Nephron (organoid): ENCODE measurements at regions not wholly inside any gene's neighbourhood (a gene's known extent, or its start where the extent isn't known, plus 50 kb on each side); places are given as distances from the start of the nearest gene placed in this dataset.
A peak's percentile ranks its signal among the peaks of the same experiment; 100 is the strongest.

Experiments used
- H3K27ac Mint-ChIP-seq, 3 experiments: 2 replicates each; pipeline ENCODE4 v1.8.0; 2020; ENCODE audit warnings: mixed read lengths in 3 of 3, mild to moderate bottlenecking in 2 of 3, moderate library complexity in 1 of 3
- H3K27me3 Mint-ChIP-seq: 2 replicates; pipeline ENCODE4 v1.8.0; 2021; ENCODE audit warnings: low read depth, mild to moderate bottlenecking, moderate library complexity, mixed read lengths
- H3K36me3 Mint-ChIP-seq: 2 replicates; pipeline ENCODE4 v1.8.0; 2020; ENCODE audit warnings: low read depth, mixed read lengths
- H3K4me1 Mint-ChIP-seq: 2 replicates; pipeline ENCODE4 v1.8.0; 2020; ENCODE audit warnings: mixed read lengths
- H3K4me3 Mint-ChIP-seq, 3 experiments: 2 replicates each; pipeline ENCODE4 v1.8.0; 2020; ENCODE audit warnings: mild to moderate bottlenecking in 3 of 3, mixed read lengths in 3 of 3, moderate library complexity in 2 of 3
- H3K9me3 Mint-ChIP-seq: 2 replicates; pipeline ENCODE4 v1.8.0; 2020; ENCODE audit warnings: mixed read lengths
- CTCF ChIP-seq, 3 experiments: fragments of 200-600 bp; sonication (generic); IDR thresholded peaks; one replicate each; pipeline ENCODE4 v1.5.0; 2021; ENCODE audit warnings: antibody characterized with exemption in 3 of 3; ENCODE audit not compliant: unreplicated experiment in 3 of 3

GRCh38 chr11:82356316-82356715 is 377.3 kb downstream of the FAM181B start:
- no peak for TF ChIP-seq CTCF (IDR thresholded peaks at IDR 0.05; ENCODE audit: unreplicated experiment in 3 of 3)
- Mint-ChIP-seq H3K27ac (no peak overlapping the region), H3K4me1 (peaks cover 15% of the 10 kb centered on the region), H3K9me3 (peaks cover 6% of the 10 kb centered on the region), H3K36me3 (no peaks in the 10 kb centered on the region), H3K4me3 (no peak overlapping the region), H3K27me3 (no peaks in the 10 kb centered on the region)

- H3K4me1 Mint-ChIP-seq: peaks cover 15% of the 10 kb centered on the region
- no peaks in the 10 kb centered on the region for H3K36me3 Mint-ChIP-seq
- no peak overlapping the region for H3K27ac Mint-ChIP-seq
- H3K9me3 Mint-ChIP-seq: peaks cover 6% of the 10 kb centered on the region
- H3K4me3 Mint-ChIP-seq: no peak overlapping the region
- no peak for TF ChIP-seq CTCF (IDR thresholded peaks at IDR 0.05; ENCODE audit: unreplicated experiment in 3 of 3)
- H3K27me3 Mint-ChIP-seq: no peaks in the 10 kb centered on the region
Measured at GRCh38 chr11:82355313-82355823, 378.3 kb downstream of the FAM181B start.

DNA sequence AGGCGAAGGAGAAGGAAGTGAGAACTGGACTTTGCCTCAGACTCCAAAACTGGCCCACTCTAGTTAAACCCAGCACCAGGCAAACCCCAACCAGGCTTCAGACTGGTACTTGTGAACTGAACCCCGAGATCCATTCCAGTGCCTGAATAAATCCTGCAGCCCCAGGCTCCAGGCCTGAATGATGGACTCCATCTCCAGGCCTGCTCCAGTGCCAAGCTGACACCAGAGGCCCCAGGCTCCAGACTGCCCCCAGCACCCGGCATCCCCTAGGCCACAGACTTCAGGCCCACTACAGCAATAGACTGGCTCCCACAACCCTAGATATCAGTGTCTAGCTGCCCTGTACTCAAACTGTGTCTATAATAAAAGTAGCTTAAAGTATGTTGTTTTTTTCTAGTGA is 406.8 kb downstream of the FAM181B start:
- H3K4me1 Mint-ChIP-seq: no peaks in the 10 kb centered on the region
- no peaks in the 10 kb centered on the region for H3K9me3 Mint-ChIP-seq
- TF ChIP-seq CTCF (IDR thresholded peaks at IDR 0.05; ENCODE audit: unreplicated experiment in 3 of 3): no peak
- H3K27ac Mint-ChIP-seq: no peak overlapping the region
- H3K36me3 Mint-ChIP-seq: no peaks in the 10 kb centered on the region
- no peaks in the 10 kb centered on the region for H3K27me3 Mint-ChIP-seq
- H3K4me3 Mint-ChIP-seq: no peak overlapping the region

GRCh38 chr11:82321206-82321605 is 412.5 kb downstream of the FAM181B start:
- no peak overlapping the region for H3K27ac Mint-ChIP-seq
- peak overlapping the region in 1 of 3 experiments; percentile 4 for H3K4me3 Mint-ChIP-seq
- H3K27me3 Mint-ChIP-seq: no peaks in the 10 kb centered on the region
- H3K4me1 Mint-ChIP-seq: no peaks in the 10 kb centered on the region
- no peaks in the 10 kb centered on the region for H3K36me3 Mint-ChIP-seq
- no peaks in the 10 kb centered on the region for H3K9me3 Mint-ChIP-seq
- no peak for TF ChIP-seq CTCF (IDR thresholded peaks at IDR 0.05; ENCODE audit: unreplicated experiment in 3 of 3)

DNA sequence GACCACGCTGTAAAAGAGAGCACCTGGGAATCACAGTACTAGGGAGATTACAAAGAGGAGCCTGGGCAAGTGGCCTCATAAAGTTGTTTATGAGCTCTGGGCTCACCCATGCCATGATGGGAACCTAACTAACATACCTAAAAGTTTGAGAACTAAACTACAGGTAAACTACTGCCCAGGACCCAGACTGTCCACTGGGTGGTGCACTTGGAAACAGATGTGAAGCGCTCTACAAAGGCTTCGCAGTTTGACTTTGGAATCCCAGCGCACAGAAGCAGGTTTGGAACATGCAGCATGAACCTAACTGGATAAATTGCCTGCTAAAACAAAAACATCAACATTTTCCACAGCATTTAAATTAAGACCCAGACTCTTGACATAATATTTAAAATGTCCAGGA is 418.6 kb downstream of the FAM181B start:
- H3K27me3 Mint-ChIP-seq: peaks cover 4% of the 10 kb centered on the region
- no peaks in the 10 kb centered on the region for H3K36me3 Mint-ChIP-seq
- H3K27ac Mint-ChIP-seq: no peak overlapping the region
- no peak overlapping the region for H3K4me3 Mint-ChIP-seq
- H3K4me1 Mint-ChIP-seq: no peaks in the 10 kb centered on the region
- peak; percentile 55 to 70 (median 59) for TF ChIP-seq CTCF (IDR thresholded peaks at IDR 0.05; ENCODE audit: unreplicated experiment in 3 of 3)
- H3K9me3 Mint-ChIP-seq: no peaks in the 10 kb centered on the region

DNA sequence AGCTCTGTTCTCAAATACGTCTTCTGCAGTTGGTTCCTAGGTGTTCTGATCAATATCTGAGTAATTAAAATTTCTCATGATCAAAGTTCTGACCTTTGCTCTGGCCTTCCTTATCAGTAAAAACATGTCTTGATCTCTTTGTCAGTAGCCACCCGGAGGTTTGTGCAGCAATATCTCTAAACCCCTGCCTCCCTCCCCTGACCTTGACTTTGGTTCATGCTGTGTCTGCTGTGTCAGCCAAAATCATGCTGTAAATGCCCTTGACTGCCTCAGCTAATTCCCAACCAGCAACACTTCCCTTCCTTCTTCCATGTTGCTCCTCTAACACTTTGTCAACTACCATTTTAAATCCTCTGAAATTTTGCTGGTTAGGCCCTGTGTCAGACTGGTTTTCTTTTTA is 424.7 kb downstream of the FAM181B start:
- no peak for TF ChIP-seq CTCF (IDR thresholded peaks at IDR 0.05; ENCODE audit: unreplicated experiment in 3 of 3)
- Mint-ChIP-seq H3K36me3 (no peaks in the 10 kb centered on the region), H3K4me3 (no peak overlapping the region), H3K9me3 (no peaks in the 10 kb centered on the region), H3K4me1 (peaks cover 12% of the 10 kb centered on the region), H3K27me3 (peaks cover 4% of the 10 kb centered on the region), H3K27ac (no peak overlapping the region)
